Uterus (tissue), 2 donors: ENCODE measurements at regions not wholly inside any gene's neighbourhood (a gene's known extent, or its start where the extent isn't known, plus 50 kb on each side); places are given as distances from the start of the nearest gene placed in this dataset.

Experiments used
- CTCF ChIP-seq, 4 experiments: fragments of 200-600 bp in 2 of 4; fragments of 450-650 bp in 2 of 4; sonication (generic) in 2 of 4; IDR thresholded peaks; one replicate each; pipeline ENCODE4 v1.5.1; 2016 to 2019; ENCODE audit warnings: antibody characterized with exemption in 4 of 4, mild to moderate bottlenecking in 2 of 4, moderate library complexity in 1 of 4
- POLR2A ChIP-seq, 2 donors: fragments of 450-650 bp; IDR thresholded peaks; one replicate each; pipeline ENCODE4 v1.6.1; 2016; ENCODE audit warnings: antibody characterized with exemption in 2 of 2, mild to moderate bottlenecking in 1 of 2, moderate library complexity in 1 of 2

- TF ChIP-seq POLR2A (IDR thresholded peaks at IDR 0.05) (no peak), CTCF (IDR thresholded peaks at IDR 0.05) (no peak)
These were observed 57.2 kb upstream of the MME start for GRCh38 chr3:155022896-155023295.
